MM.1S (cell line): ENCODE measurements at regions not wholly inside any gene's neighbourhood (a gene's known extent, or its start where the extent isn't known, plus 50 kb on each side); places are given as distances from the start of the nearest gene placed in this dataset.

Experiments used
- EZH2 ChIP-seq: fragments of 300-600 bp; sonication (generic); optimal IDR thresholded peaks from 2 replicates; pipeline ENCODE3; 2017; ENCODE audit warnings: low read depth, mild to moderate bottlenecking, antibody characterized with exemption, low read length, mixed read lengths
- TF ChIP-seq, protein P1 (sequence below): fragments of 300-600 bp; sonication (generic); IDR thresholded peaks from 2 replicates; pipeline ENCODE4 v1.5.1; 2016; ENCODE audit warnings: antibody characterized with exemption, low read length, mixed read lengths

DNA sequence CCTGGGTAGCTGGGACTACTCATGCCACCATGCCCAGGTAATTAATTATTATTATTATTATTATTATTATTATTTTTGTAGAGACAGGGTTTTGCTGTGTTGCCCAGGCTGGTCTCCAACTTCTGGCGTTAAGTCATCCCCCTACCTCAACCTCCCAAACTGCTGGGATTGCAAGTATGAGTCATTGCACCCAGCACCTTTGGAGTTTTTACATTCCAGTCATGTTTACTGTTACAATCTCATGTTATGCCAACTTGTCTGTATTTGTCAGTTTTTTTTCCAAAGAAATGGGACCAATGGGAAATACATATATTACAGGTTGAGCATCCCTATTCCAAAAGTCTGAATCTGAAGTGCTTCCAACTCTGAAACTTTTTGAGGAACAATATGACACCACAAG, 903.8 kb downstream of the SLC4A3 start:
- TF ChIP-seq, protein P1, sequence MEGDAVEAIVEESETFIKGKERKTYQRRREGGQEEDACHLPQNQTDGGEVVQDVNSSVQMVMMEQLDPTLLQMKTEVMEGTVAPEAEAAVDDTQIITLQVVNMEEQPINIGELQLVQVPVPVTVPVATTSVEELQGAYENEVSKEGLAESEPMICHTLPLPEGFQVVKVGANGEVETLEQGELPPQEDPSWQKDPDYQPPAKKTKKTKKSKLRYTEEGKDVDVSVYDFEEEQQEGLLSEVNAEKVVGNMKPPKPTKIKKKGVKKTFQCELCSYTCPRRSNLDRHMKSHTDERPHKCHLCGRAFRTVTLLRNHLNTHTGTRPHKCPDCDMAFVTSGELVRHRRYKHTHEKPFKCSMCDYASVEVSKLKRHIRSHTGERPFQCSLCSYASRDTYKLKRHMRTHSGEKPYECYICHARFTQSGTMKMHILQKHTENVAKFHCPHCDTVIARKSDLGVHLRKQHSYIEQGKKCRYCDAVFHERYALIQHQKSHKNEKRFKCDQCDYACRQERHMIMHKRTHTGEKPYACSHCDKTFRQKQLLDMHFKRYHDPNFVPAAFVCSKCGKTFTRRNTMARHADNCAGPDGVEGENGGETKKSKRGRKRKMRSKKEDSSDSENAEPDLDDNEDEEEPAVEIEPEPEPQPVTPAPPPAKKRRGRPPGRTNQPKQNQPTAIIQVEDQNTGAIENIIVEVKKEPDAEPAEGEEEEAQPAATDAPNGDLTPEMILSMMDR: no peak
- TF ChIP-seq EZH2: no peak
